ENCODE measurements at regions not wholly inside any gene's neighbourhood (a gene's known extent, or its start where the extent isn't known, plus 50 kb on each side); places are given as distances from the start of the nearest gene placed in this dataset.

GRCh38 chr11:62073061-62073460, 50.8 kb upstream of the INCENP start:
- DNase-seq (ENCODE audit: low read depth in 2 of 2): no peak

- DNase-seq (ENCODE audit: low read depth in 2 of 2): no peak
These were observed 52.4 kb upstream of the INCENP start for GRCh38 chr11:62071408-62071807.

- peak; percentile 26 to 31 for DNase-seq (ENCODE audit: low read depth in 2 of 2)
These were observed 53.6 kb upstream of the INCENP start for GRCh38 chr11:62069986-62070919.

GRCh38 chr11:62069374-62069773, 54.4 kb upstream of the INCENP start:
- DNase-seq (ENCODE audit: low read depth in 2 of 2): no peak

GRCh38 chr11:62068730-62069129, 55.1 kb upstream of the INCENP start:
- no peak for DNase-seq (ENCODE audit: low read depth in 2 of 2)

- DNase-seq (ENCODE audit: low read depth in 2 of 2): no peak
These were observed 56.1 kb upstream of the INCENP start for GRCh38 chr11:62067741-62068140.

- no peak for DNase-seq (ENCODE audit: low read depth in 2 of 2)
These were observed 59.6 kb upstream of the INCENP start for GRCh38 chr11:62064221-62064620.

GRCh38 chr11:62062223-62062861, 61.5 kb upstream of the INCENP start:
- no peak for DNase-seq (ENCODE audit: low read depth in 2 of 2)

GRCh38 chr11:62061356-62062222, 62.2 kb upstream of the INCENP start:
- DNase-seq (ENCODE audit: low read depth in 2 of 2): peak in 1 of 2 donors; percentile 13

GRCh38 chr11:62057069-62057468, 66.7 kb upstream of the INCENP start:
- DNase-seq (ENCODE audit: low read depth in 2 of 2): no peak

GRCh38 chr11:62055970-62056369, 67.8 kb upstream of the INCENP start:
- no peak for DNase-seq (ENCODE audit: low read depth in 2 of 2)

GRCh38 chr11:62054484-62055121, 69.2 kb upstream of the INCENP start:
- DNase-seq (ENCODE audit: low read depth in 2 of 2): peak; percentile 36 to 53

GRCh38 chr11:62054081-62054480, 69.7 kb upstream of the INCENP start:
- no peak for DNase-seq (ENCODE audit: low read depth in 2 of 2)

- DNase-seq (ENCODE audit: low read depth in 2 of 2): no peak
These were observed 73.1 kb upstream of the INCENP start for GRCh38 chr11:62050716-62051115.

- no peak for DNase-seq (ENCODE audit: low read depth in 2 of 2)
These were observed 75.7 kb upstream of the INCENP start for GRCh38 chr11:62048100-62048499.

- DNase-seq (ENCODE audit: low read depth in 2 of 2): no peak
These were observed 77.2 kb upstream of the INCENP start for GRCh38 chr11:62046568-62047100.

- no peak for DNase-seq (ENCODE audit: low read depth in 2 of 2)
These were observed 77.2 kb upstream of the FTH1 start for GRCh38 chr11:62044639-62045121.

GRCh38 chr11:62035293-62035692, 67.9 kb upstream of the FTH1 start:
- no peak for DNase-seq (ENCODE audit: low read depth in 2 of 2)

- DNase-seq (ENCODE audit: low read depth in 2 of 2): no peak
These were observed 66.6 kb upstream of the FTH1 start for GRCh38 chr11:62034036-62034338.

GRCh38 chr11:62033191-62034035, 66.0 kb upstream of the FTH1 start:
- no peak for DNase-seq (ENCODE audit: low read depth in 2 of 2)

Measured in lung microvascular endothelial cell (primary cell).